HepG2 (cell line): ENCODE measurements at regions not wholly inside any gene's neighbourhood (a gene's known extent, or its start where the extent isn't known, plus 50 kb on each side); places are given as distances from the start of the nearest gene placed in this dataset.
A peak's percentile ranks its signal among the peaks of the same experiment; 100 is the strongest.

Experiments
- ATAC-seq: fragments of 200-7000 bp; cut with Tn5 transposase; 3 replicates; pipeline ENCODE4 v1.9.1; 2020; ENCODE audit warnings: mild to moderate bottlenecking, moderate library complexity
- BruUV-seq: library from RNA; stranded (reverse); fragments of 400-500 nt; replicated peaks from 2 replicates; lab custom pipeline; 2021; lab: Mats Ljungman, UMichigan
- CTCF ChIA-PET: fragments of 300-600 bp; formaldehyde crosslinking; extraction: SDS; loops from one replicate; lab custom pipeline; 2021; ENCODE audit warnings: low total read pairs, inconsistent platforms, low intra/inter-chr PET ratio; lab: Yijun Ruan, JAX
- POLR2A ChIA-PET: fragments of 350-600 bp; sonication (Branson Sonifier 250); formaldehyde crosslinking; loops from one replicate; lab custom pipeline; 2020; ENCODE audit warnings: antibody characterized with exemption, inconsistent platforms; lab: Yijun Ruan, JAX
- DNase-seq: peaks from one replicate; pipeline ENCODE4 v3.0.0-alpha.2; 2015; ENCODE audit warnings: low spot score
- FAIRE-seq: peaks from 3 replicates; lab custom pipeline; 2011; peaks lifted over from hg19 to GRCh38; lab: Jason Lieb, UNC
- H2AFZ ChIP-seq: one replicate; pipeline ENCODE4 v1.6.1; 2011; ENCODE audit warnings: low read length, inconsistent platforms
- H3K27ac ChIP-seq: fragments of 300-600 bp; 3 replicates; pipeline ENCODE4 v1.8.0; 2011; ENCODE audit warnings: mixed run types, mild to moderate bottlenecking, mixed read lengths, low read length, inconsistent platforms; ENCODE audit not compliant: insufficient read depth; ENCODE audit errors: extremely low read length
- H3K27me3 ChIP-seq, 2 experiments: fragments of 200-600 bp in 1 of 2; 2 replicates in 1 of 2; 3 replicates in 1 of 2; pipeline versions ENCODE4 v1.6.0 to v1.8.0; 2011; ENCODE audit warnings: low read length in 2 of 2, mild to moderate bottlenecking in 2 of 2, moderate library complexity in 2 of 2, inconsistent platforms in 1 of 2; ENCODE audit not compliant: insufficient read depth in 2 of 2, control insufficient read depth in 1 of 2
- H3K36me3 ChIP-seq, 2 experiments: fragments of 200-600 bp in 1 of 2; replicated peaks in 1 of 2; 2 replicates in 1 of 2; 3 replicates in 1 of 2; pipeline versions ENCODE4 v1.5.1 to v1.8.0; 2011; ENCODE audit warnings: low read length in 2 of 2, inconsistent platforms in 1 of 2; ENCODE audit not compliant: insufficient read depth in 2 of 2, control insufficient read depth in 1 of 2
- H3K4me1 ChIP-seq: 2 replicates; pipeline ENCODE4 v1.5.1; 2012; ENCODE audit warnings: low read length, inconsistent platforms; ENCODE audit not compliant: insufficient read depth
- H3K4me2 ChIP-seq: 2 replicates; pipeline ENCODE4 v1.6.0; 2011; ENCODE audit warnings: low read depth, low read length, inconsistent platforms
- H3K4me3 ChIP-seq, 3 experiments: fragments of 200-600 bp in 1 of 3; sonication (generic), shearing (Covaris generic) in 1 of 3; replicated peaks in 1 of 3; 2 replicates each; pipeline ENCODE4 v1.5.1; 2011 to 2016; ENCODE audit warnings: low read length in 3 of 3, inconsistent platforms in 2 of 3, low read depth in 2 of 3, mild to moderate bottlenecking in 2 of 3, control low read depth in 1 of 3, mixed read lengths in 1 of 3; ENCODE audit not compliant: insufficient read depth in 1 of 3
- H3K79me2 ChIP-seq: one replicate; pipeline ENCODE4 v1.6.1; 2011; ENCODE audit warnings: low read length, inconsistent platforms; ENCODE audit not compliant: insufficient read depth
- H3K9ac ChIP-seq: 2 replicates; pipeline ENCODE4 v1.6.0; 2011; ENCODE audit warnings: mild to moderate bottlenecking, low read depth, low read length, inconsistent platforms; ENCODE audit not compliant: insufficient read depth
- H3K9me3 ChIP-seq: 2 replicates; pipeline ENCODE4 v1.5.1; 2012; ENCODE audit warnings: mild to moderate bottlenecking, low read length
- H4K20me1 ChIP-seq: 2 replicates; pipeline ENCODE4 v1.6.0; 2011; ENCODE audit warnings: inconsistent platforms, mild to moderate bottlenecking, low read length, moderate library complexity; ENCODE audit not compliant: insufficient read depth
- ATF7 ChIP-seq, 2 experiments: fragments of 450-650 bp in 1 of 2; sonication (generic) in 1 of 2; formaldehyde crosslinking in 1 of 2; IDR thresholded peaks; 2 replicates each; pipeline versions ENCODE4 v1.4.0 to v1.6.1; 2016 to 2020; ENCODE audit warnings: antibody characterized with exemption in 1 of 2, mild to moderate bottlenecking in 1 of 2, missing genetic modification reagents in 1 of 2
- CEBPB ChIP-seq: IDR thresholded peaks from 2 replicates; pipeline ENCODE4 v1.6.1; 2011; ENCODE audit warnings: low read depth, low read length, improper control_type of control experiment, borderline replicate concordance
- DPF2 ChIP-seq: sonication (generic); formaldehyde crosslinking; IDR thresholded peaks from 2 replicates; pipeline ENCODE4 v1.4.0; 2020; ENCODE audit warnings: mild to moderate bottlenecking, low read depth, missing genetic modification reagents, borderline replicate concordance
- IKZF4 ChIP-seq: sonication (generic); formaldehyde crosslinking; IDR thresholded peaks from 2 replicates; pipeline ENCODE4 v1.5.1; 2020; ENCODE audit warnings: borderline replicate concordance, mild to moderate bottlenecking, low read depth, missing genetic modification reagents; ENCODE audit errors: not compliant biosample characterization
- NR2C2 ChIP-seq: sonication (generic); formaldehyde crosslinking; IDR thresholded peaks from 2 replicates; pipeline ENCODE4 v1.4.0; 2020; ENCODE audit warnings: missing genetic modification reagents, mild to moderate bottlenecking, moderate library complexity, borderline replicate concordance
- SMC3 ChIP-seq: IDR thresholded peaks from 2 replicates; pipeline ENCODE4 v1.6.1; 2011; ENCODE audit warnings: low read length, improper control_type of control experiment
- ZNF205 ChIP-seq: IDR thresholded peaks from 2 replicates; pipeline ENCODE4 v1.6.1; 2018; ENCODE audit warnings: missing biosample characterization, missing genetic modification reagents
- ZNF558 ChIP-seq: sonication (generic); formaldehyde crosslinking; IDR thresholded peaks from 2 replicates; pipeline ENCODE4 v1.9.0; 2022; ENCODE audit warnings: mild to moderate bottlenecking, missing genetic modification reagents, borderline replicate concordance
- WGBS: methylation state at CpG from one replicate; pipeline ENCODE4 v1.1.6; 2017; ENCODE audit warnings: low lambda C conversion rate; 5-methylcytosine and 5-hydroxymethylcytosine counted together
- in situ Hi-C: cut with HindIII; loops from 2 replicates; pipeline ENCODE4 v1.10.0; 2017; ENCODE audit warnings: low pct_unique_long_range_greater_than_20kb; ENCODE audit not compliant: extremely low pct_ligation_motif_present
- intact Hi-C: fragments of 100-400 bp; cut with micrococcal nuclease; formaldehyde crosslinking; loops from one replicate; pipeline ENCODE4 v1.10.0; 2022; ENCODE audit not compliant: unreplicated experiment
- TF ChIP-seq, protein P1 (sequence below): IDR thresholded peaks from 2 replicates; pipeline ENCODE4 v1.6.1; 2016
- TF ChIP-seq, protein P2 (sequence below), 2 experiments: fragments of 450-650 bp in 1 of 2; sonication (generic) in 1 of 2; formaldehyde crosslinking; IDR thresholded peaks; 2 replicates each; pipeline versions ENCODE4 v1.5.0 to v1.8.0; 2020 to 2022; ENCODE audit warnings: mild to moderate bottlenecking in 1 of 2, missing genetic modification reagents in 1 of 2

DNA sequence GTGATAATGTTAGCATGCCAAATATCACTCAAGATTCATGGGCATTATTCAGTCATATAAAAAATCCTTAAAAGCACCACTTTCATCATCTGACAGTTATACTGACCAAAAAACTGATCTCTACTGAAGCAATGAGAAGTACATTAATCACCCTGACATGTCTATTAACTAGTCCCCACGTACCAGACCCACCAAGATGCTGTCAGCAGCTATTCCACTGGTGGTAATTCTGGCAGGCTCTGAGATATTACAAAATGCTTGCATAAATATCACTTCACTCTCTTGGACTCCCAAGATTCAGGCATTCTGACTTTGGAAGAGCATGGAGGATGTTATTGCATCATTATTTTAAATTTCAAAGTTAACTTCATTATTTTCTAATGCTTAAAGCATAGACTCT is 717.0 kb downstream of the DNAH5 start:
- ChIA-PET CTCF (no interaction called here), POLR2A (no interaction called here)
- H2AFZ ChIP-seq, result no peak overlapping the region
- no peaks in the 10 kb centered on the region for H3K79me2 ChIP-seq
- no peak for FAIRE-seq
- H3K4me2 ChIP-seq, result no peak overlapping the region
- H3K36me3 ChIP-seq, result no peaks in the 10 kb centered on the region
- TF ChIP-seq ZNF558 (CRISPR knock-in tag) (no peak), ATF7 (IDR thresholded peaks at IDR 0.05) (peak; percentile 44; the same call in 1 of the 2 replicates), ATF7 (CRISPR knock-in tag; IDR thresholded peaks at IDR 0.05) (no peak), ZNF205 (CRISPR knock-in tag) (no peak), CEBPB (peak; percentile 13; the same call in 1 of the 2 replicates), NR2C2 (CRISPR knock-in tag) (no peak), IKZF4 (CRISPR knock-in tag) (no peak), DPF2 (no peak)
- TF ChIP-seq, protein P1, sequence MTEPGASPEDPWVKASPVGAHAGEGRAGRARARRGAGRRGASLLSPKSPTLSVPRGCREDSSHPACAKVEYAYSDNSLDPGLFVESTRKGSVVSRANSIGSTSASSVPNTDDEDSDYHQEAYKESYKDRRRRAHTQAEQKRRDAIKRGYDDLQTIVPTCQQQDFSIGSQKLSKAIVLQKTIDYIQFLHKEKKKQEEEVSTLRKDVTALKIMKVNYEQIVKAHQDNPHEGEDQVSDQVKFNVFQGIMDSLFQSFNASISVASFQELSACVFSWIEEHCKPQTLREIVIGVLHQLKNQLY (CRISPR knock-in tag), result no peak
- intact Hi-C loops (no loop called here), in situ Hi-C loops (no loop called here)
- no TSS peak for BruUV-seq
- DNase-seq, result no peak
- no peaks in the 10 kb centered on the region for H3K4me1 ChIP-seq
- H3K9me3 ChIP-seq, result peaks cover 58% of the 10 kb centered on the region
- no peak overlapping the region for H3K4me3 ChIP-seq
- H3K27ac ChIP-seq, result no peak overlapping the region
- no peak overlapping the region for H3K9ac ChIP-seq
- H4K20me1 ChIP-seq, result no peaks in the 10 kb centered on the region
- WGBS, result 0% methylated on average over 1 of the region's 1 CpG
- no peak for ATAC-seq
- H3K27me3 ChIP-seq, result no peaks in the 10 kb centered on the region

DNA sequence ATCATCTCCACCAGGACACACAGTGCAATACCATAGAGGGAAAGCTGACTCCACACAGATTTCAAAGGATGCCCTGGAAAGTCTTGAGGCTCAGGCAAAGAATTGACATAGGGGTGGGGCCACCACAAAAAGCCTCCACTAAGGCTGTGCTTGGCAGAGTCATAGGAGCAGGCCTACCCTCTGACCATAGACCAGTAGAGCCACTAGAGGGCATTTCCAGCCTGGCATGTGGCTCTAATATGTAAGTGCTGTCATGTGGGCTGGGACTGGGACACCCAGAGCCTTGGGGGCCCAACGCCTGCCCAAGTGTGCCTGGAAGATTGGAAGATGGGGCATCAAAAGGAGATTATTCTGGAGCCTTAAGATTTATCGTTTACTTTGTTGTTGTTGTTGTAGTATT is 726.0 kb downstream of the DNAH5 start:
- no peaks in the 10 kb centered on the region for H4K20me1 ChIP-seq
- FAIRE-seq (no peak), ATAC-seq (no peak), DNase-seq (no peak)
- H3K36me3 ChIP-seq, result no peaks in the 10 kb centered on the region
- 0% methylated on average over 2 of the region's 2 CpGs for WGBS
- intact Hi-C loops, result loop anchor here (5.0 kb wide), 1 partner anchor 739 kb away; no protein-coding TSS in a partner anchor
- H2AFZ ChIP-seq, result no peak overlapping the region
- no peak overlapping the region for H3K9ac ChIP-seq
- no peaks in the 10 kb centered on the region for H3K4me1 ChIP-seq
- in situ Hi-C loops, result no loop called here
- H3K4me3 ChIP-seq, result no peak overlapping the region
- H3K27me3 ChIP-seq, result no peaks in the 10 kb centered on the region; a peak in 1 of 5 replicates
- no peak overlapping the region for H3K27ac ChIP-seq
- TF ChIP-seq, protein P2, sequence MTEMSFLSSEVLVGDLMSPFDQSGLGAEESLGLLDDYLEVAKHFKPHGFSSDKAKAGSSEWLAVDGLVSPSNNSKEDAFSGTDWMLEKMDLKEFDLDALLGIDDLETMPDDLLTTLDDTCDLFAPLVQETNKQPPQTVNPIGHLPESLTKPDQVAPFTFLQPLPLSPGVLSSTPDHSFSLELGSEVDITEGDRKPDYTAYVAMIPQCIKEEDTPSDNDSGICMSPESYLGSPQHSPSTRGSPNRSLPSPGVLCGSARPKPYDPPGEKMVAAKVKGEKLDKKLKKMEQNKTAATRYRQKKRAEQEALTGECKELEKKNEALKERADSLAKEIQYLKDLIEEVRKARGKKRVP (CRISPR knock-in tag; IDR thresholded peaks at IDR 0.05), result no peak
- TF ChIP-seq SMC3, result peak; percentile 9; the same call in 1 of the 2 replicates
- no peak overlapping the region for H3K4me2 ChIP-seq
- POLR2A ChIA-PET, result no interaction called here
- H3K79me2 ChIP-seq, result no peaks in the 10 kb centered on the region
- CTCF ChIA-PET, result no interaction called here
- H3K9me3 ChIP-seq, result peaks cover 80% of the 10 kb centered on the region
- no TSS peak for BruUV-seq
